Breast epithelium (tissue), 4 donors: ENCODE measurements at regions not wholly inside any gene's neighbourhood (a gene's known extent, or its start where the extent isn't known, plus 50 kb on each side); places are given as distances from the start of the nearest gene placed in this dataset.

Source experiments
- DNase-seq, 2 donors: peaks; one replicate each; pipeline ENCODE4 v3.0.0-alpha.2; 2019; ENCODE audit warnings: low spot score in 2 of 2
- H3K27ac ChIP-seq, 2 donors: fragments of 200-600 bp; sonication (generic) in 1 of 2; one replicate each; pipeline ENCODE4 v1.5.1; 2016 to 2019; ENCODE audit warnings: mild to moderate bottlenecking in 1 of 2
- H3K27me3 ChIP-seq, 2 donors: fragments of 200-600 bp; sonication (generic) in 1 of 2; one replicate each; pipeline versions ENCODE4 v1.5.1 to v1.6.0; 2017 to 2019; ENCODE audit warnings: control low read depth in 1 of 2, mild to moderate bottlenecking in 1 of 2
- H3K36me3 ChIP-seq: fragments of 200-600 bp; one replicate; pipeline ENCODE4 v1.5.1; 2019
- H3K4me1 ChIP-seq, 2 donors: fragments of 200-600 bp; sonication (generic); one replicate each; pipeline ENCODE4 v1.5.1; 2016 to 2019; ENCODE audit warnings: control low read depth in 1 of 2
- H3K4me3 ChIP-seq, 3 donors: fragments of 200-600 bp; sonication (generic); 1 replicate in 2 of 3; 2 replicates in 1 of 3; pipeline ENCODE4 v1.5.1; 2016 to 2019; ENCODE audit warnings: mild to moderate bottlenecking in 3 of 3, moderate library complexity in 2 of 3
- H3K9me3 ChIP-seq, 2 donors: fragments of 200-600 bp; sonication (generic) in 1 of 2; one replicate each; pipeline ENCODE4 v1.5.1; 2016 to 2019; ENCODE audit warnings: control low read depth in 1 of 2
- CTCF ChIP-seq, 3 donors: fragments of 450-650 bp; IDR thresholded peaks; one replicate each; pipeline ENCODE4 v1.5.1; 2016 to 2017; ENCODE audit warnings: antibody characterized with exemption in 3 of 3, mild to moderate bottlenecking in 3 of 3, moderate library complexity in 3 of 3
- POLR2A ChIP-seq: fragments of 450-650 bp; IDR thresholded peaks from one replicate; pipeline ENCODE4 v1.6.1; 2016; ENCODE audit warnings: antibody characterized with exemption, mild to moderate bottlenecking, moderate library complexity
- POLR2AphosphoS5 ChIP-seq, 3 donors: sonication (generic); formaldehyde crosslinking; IDR thresholded peaks; one replicate each; pipeline ENCODE4 v1.6.1; 2017; ENCODE audit warnings: antibody characterized with exemption in 3 of 3
- intact Hi-C: fragments of 100-400 bp; cut with DNase I; formaldehyde crosslinking; loops from one replicate; pipeline ENCODE4 v1.15.1; 2023; ENCODE audit warnings: low total_unique reads

DNA sequence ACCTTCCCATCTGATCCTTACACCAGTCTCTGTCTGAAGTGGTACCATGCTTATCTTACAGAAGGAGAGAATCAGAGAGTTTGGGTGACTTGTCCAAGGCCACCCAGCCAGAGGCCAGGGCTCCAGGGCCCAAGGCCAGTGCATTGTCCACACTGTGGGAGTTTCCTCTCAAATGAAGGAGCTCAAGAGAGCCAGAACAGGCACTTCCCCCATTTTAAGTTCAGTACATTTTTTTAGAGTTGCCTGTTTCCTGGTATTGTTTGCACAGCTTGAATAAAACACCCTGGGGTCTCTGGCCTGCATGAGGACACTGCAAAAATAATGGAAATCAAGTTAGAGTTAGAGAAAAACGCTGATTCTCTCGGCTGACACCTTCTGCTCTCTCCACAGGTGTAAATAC, 284.0 kb downstream of the SQOR start:
- no peak for DNase-seq
- Histone ChIP-seq H3K36me3 (no peaks in the 10 kb centered on the region), H3K27ac (no peak overlapping the region), H3K4me3 (no peak overlapping the region), H3K4me1 (no peaks in the 10 kb centered on the region), H3K27me3 (no peaks in the 10 kb centered on the region), H3K9me3 (no peaks in the 10 kb centered on the region)
- no peak for TF ChIP-seq CTCF (IDR thresholded peaks at IDR 0.05)
- TF ChIP-seq POLR2A = no peak
- no peak for TF ChIP-seq POLR2AphosphoS5 (IDR thresholded peaks at IDR 0.05)
- intact Hi-C loops = no loop called here

DNA sequence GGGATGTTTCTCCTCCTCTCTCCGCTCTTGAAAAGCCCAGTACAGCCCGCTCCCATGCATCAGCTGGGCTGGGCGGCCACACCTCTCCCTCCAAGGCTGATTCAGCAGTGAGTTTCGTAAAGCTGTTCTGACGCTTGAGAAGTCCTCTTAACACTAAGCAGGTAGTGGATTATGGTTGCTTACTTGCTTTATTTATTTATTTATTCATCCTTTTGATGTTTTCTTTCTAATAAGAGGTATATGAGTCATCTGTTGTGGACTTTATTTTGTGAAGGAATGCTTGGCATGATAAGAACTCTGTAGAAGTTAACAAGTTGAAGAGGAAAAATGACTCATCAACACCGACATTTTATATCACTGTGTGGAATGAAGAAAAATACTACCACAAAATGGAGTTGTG, 285.0 kb downstream of the SQOR start:
- TF ChIP-seq POLR2A (no peak), POLR2AphosphoS5 (IDR thresholded peaks at IDR 0.05) (no peak), CTCF (IDR thresholded peaks at IDR 0.05) (no peak)
- Histone ChIP-seq H3K9me3 (no peaks in the 10 kb centered on the region), H3K4me1 (no peaks in the 10 kb centered on the region), H3K36me3 (no peaks in the 10 kb centered on the region), H3K4me3 (no peak overlapping the region), H3K27ac (no peak overlapping the region), H3K27me3 (no peaks in the 10 kb centered on the region)
- intact Hi-C loops = no loop called here
- no peak for DNase-seq

- no peaks in the 10 kb centered on the region for H3K27me3 ChIP-seq
- intact Hi-C loops = no loop called here
- H3K4me1 ChIP-seq = no peaks in the 10 kb centered on the region
- H3K9me3 ChIP-seq = no peaks in the 10 kb centered on the region
- peak overlapping the region; percentile 35 to 36 for H3K27ac ChIP-seq
- peak in 1 of 2 donors; percentile 19 for DNase-seq
- no peak for TF ChIP-seq CTCF (IDR thresholded peaks at IDR 0.05)
- TF ChIP-seq POLR2AphosphoS5 (IDR thresholded peaks at IDR 0.05) = no peak
- TF ChIP-seq POLR2A = no peak
- no peak overlapping the region for H3K4me3 ChIP-seq
- no peaks in the 10 kb centered on the region for H3K36me3 ChIP-seq
Observed at GRCh38 chr15:45921376-45921775, 286.5 kb downstream of the SQOR start.

DNA sequence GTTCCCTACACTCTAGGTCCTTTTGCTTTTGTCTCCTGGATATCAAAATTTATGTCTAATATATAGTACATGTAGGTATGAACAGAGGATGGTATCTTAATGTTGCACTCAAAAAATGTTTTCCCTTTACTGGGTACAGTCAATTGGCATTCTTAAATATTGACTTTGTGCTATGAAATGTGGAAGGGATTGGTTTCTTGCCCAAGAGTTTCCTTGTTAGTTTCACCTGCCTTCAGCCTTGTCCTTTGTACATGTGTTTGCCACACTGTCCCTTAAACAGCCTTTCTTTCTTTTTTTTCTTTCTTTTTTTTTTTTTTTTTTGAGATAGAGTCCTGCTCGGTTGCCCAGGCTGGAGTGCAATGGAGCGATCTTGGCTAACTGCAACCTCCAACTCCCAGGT, 287.1 kb downstream of the SQOR start:
- no peaks in the 10 kb centered on the region for H3K9me3 ChIP-seq
- H3K36me3 ChIP-seq = no peaks in the 10 kb centered on the region
- no peak overlapping the region for H3K4me3 ChIP-seq
- no peak for DNase-seq
- H3K27ac ChIP-seq = peak overlapping the region in 1 of 2 donors; percentile 35
- intact Hi-C loops = no loop called here
- no peak for TF ChIP-seq CTCF (IDR thresholded peaks at IDR 0.05)
- TF ChIP-seq POLR2AphosphoS5 (IDR thresholded peaks at IDR 0.05) = no peak
- no peak for TF ChIP-seq POLR2A
- H3K27me3 ChIP-seq = no peaks in the 10 kb centered on the region
- no peaks in the 10 kb centered on the region for H3K4me1 ChIP-seq

GRCh38 chr15:45941367-45941766, 306.5 kb downstream of the SQOR start:
- Histone ChIP-seq H3K27ac (no peak overlapping the region), H3K27me3 (no peaks in the 10 kb centered on the region), H3K4me3 (no peak overlapping the region), H3K9me3 (no peaks in the 10 kb centered on the region), H3K4me1 (no peaks in the 10 kb centered on the region), H3K36me3 (no peaks in the 10 kb centered on the region)
- no peak for DNase-seq
- TF ChIP-seq CTCF (IDR thresholded peaks at IDR 0.05) (no peak), POLR2A (no peak), POLR2AphosphoS5 (IDR thresholded peaks at IDR 0.05) (no peak)
- intact Hi-C loops = no loop called here
